HG02870 (cell line): ENCODE measurements at regions not wholly inside any gene's neighbourhood (a gene's known extent, or its start where the extent isn't known, plus 50 kb on each side); places are given as distances from the start of the nearest gene placed in this dataset.

Source experiments
- ATAC-seq: cut with Tn5 transposase; IDR thresholded peaks from one replicate; pipeline ENCODE4 v1.9.1; 2021; ENCODE audit warnings: mild to moderate bottlenecking, moderate library complexity; ENCODE audit not compliant: unreplicated experiment

- ATAC-seq: peak; percentile 84
Observed at GRCh38 chr5:58156973-58157701, 302.7 kb downstream of the PLK2 start.

- ATAC-seq: no peak
Observed at GRCh38 chr5:58156361-58156760, 303.5 kb downstream of the PLK2 start.

- no peak for ATAC-seq
Observed at GRCh38 chr5:58153255-58153654, 306.6 kb downstream of the PLK2 start.

GRCh38 chr5:58151414-58151813, 308.5 kb downstream of the PLK2 start:
- ATAC-seq: no peak

- no peak for ATAC-seq
Observed at GRCh38 chr5:58150926-58151325, 309.0 kb downstream of the PLK2 start.

- no peak for ATAC-seq
Observed at GRCh38 chr5:58149746-58150145, 310.1 kb downstream of the PLK2 start.

- ATAC-seq: no peak
Observed at GRCh38 chr5:58149345-58149744, 310.5 kb downstream of the PLK2 start.

GRCh38 chr5:58148254-58148775, 311.6 kb downstream of the PLK2 start:
- ATAC-seq: no peak

GRCh38 chr5:58145397-58145934, 314.4 kb downstream of the PLK2 start:
- no peak for ATAC-seq

GRCh38 chr5:58143727-58144126, 316.2 kb downstream of the PLK2 start:
- ATAC-seq: no peak

GRCh38 chr5:58143181-58143580, 316.7 kb downstream of the PLK2 start:
- no peak for ATAC-seq

- ATAC-seq: no peak
Observed at GRCh38 chr5:58138791-58139190, 321.1 kb downstream of the PLK2 start.

- no peak for ATAC-seq
Observed at GRCh38 chr5:58136406-58136805, 323.5 kb downstream of the PLK2 start.

GRCh38 chr5:58135571-58136335, 324.1 kb downstream of the PLK2 start:
- no peak for ATAC-seq

- ATAC-seq: no peak
Observed at GRCh38 chr5:58133631-58134296, 326.1 kb downstream of the PLK2 start.

GRCh38 chr5:58133216-58133615, 326.7 kb downstream of the PLK2 start:
- ATAC-seq: no peak

GRCh38 chr5:58127255-58128220, 332.3 kb downstream of the PLK2 start:
- ATAC-seq: no peak

GRCh38 chr5:58123501-58123900, 336.4 kb downstream of the PLK2 start:
- ATAC-seq: no peak

GRCh38 chr5:58122848-58123392, 337.0 kb downstream of the PLK2 start:
- no peak for ATAC-seq

- ATAC-seq: no peak
Observed at GRCh38 chr5:58122157-58122556, 337.7 kb downstream of the PLK2 start.
